Neural progenitor cell (in vitro differentiated cells): ENCODE measurements at regions not wholly inside any gene's neighbourhood (a gene's known extent, or its start where the extent isn't known, plus 50 kb on each side); places are given as distances from the start of the nearest gene placed in this dataset.

Experiments
- DNase-seq: peaks from one replicate; pipeline ENCODE4 v3.0.0-alpha.2; 2016; ENCODE audit warnings: low spot score
- H2AFZ ChIP-seq: fragments of 200-600 bp; sonication (generic); replicated peaks from 2 replicates; pipeline ENCODE4 v1.6.1; 2016; ENCODE audit warnings: antibody characterized with exemption
- H3F3A ChIP-seq: fragments of 200-600 bp; sonication (generic); 2 replicates; pipeline ENCODE4 v1.6.1; 2016; ENCODE audit warnings: antibody characterized with exemption, low read depth
- H3K27ac ChIP-seq: fragments of 200-600 bp; sonication (generic); 2 replicates; pipeline ENCODE4 v1.5.1; 2016; ENCODE audit warnings: mild to moderate bottlenecking
- H3K27me3 ChIP-seq: fragments of 200-600 bp; sonication (generic); 2 replicates; pipeline ENCODE4 v1.6.1; 2016; ENCODE audit warnings: mild to moderate bottlenecking, moderate library complexity
- H3K36me3 ChIP-seq: fragments of 200-600 bp; sonication (generic); 2 replicates; pipeline ENCODE4 v1.5.1; 2016
- H3K4me1 ChIP-seq: fragments of 200-600 bp; sonication (generic); 2 replicates; pipeline ENCODE4 v1.6.1; 2016; ENCODE audit warnings: mixed run types
- H3K4me2 ChIP-seq: fragments of 200-600 bp; sonication (generic); 2 replicates; pipeline ENCODE4 v1.6.1; 2016
- H3K4me3 ChIP-seq: fragments of 200-600 bp; sonication (generic); 2 replicates; pipeline ENCODE4 v1.5.1; 2016
- H3K79me2 ChIP-seq: fragments of 200-600 bp; sonication (generic); 2 replicates; pipeline ENCODE4 v1.6.1; 2016; ENCODE audit warnings: low read depth
- H3K9ac ChIP-seq: fragments of 200-600 bp; sonication (generic); 2 replicates; pipeline ENCODE4 v1.6.1; 2016
- H3K9me3 ChIP-seq: fragments of 200-600 bp; sonication (generic); 2 replicates; pipeline ENCODE4 v1.5.1; 2016; ENCODE audit warnings: low read depth
- H4K20me1 ChIP-seq: fragments of 200-600 bp; sonication (generic); 2 replicates; pipeline ENCODE4 v1.6.1; 2016; ENCODE audit warnings: low read depth
- H3K27ac Mint-ChIP-seq: 3 replicates; pipeline ENCODE4 v1.8.0; 2021; ENCODE audit warnings: mixed read lengths
- H3K27me3 Mint-ChIP-seq: 2 replicates; pipeline ENCODE4 v1.8.0; 2022; ENCODE audit warnings: low read depth, mild to moderate bottlenecking, inconsistent platforms, moderate library complexity, mixed read lengths; ENCODE audit not compliant: insufficient read depth
- H3K36me3 Mint-ChIP-seq: 3 replicates; pipeline ENCODE4 v1.8.0; 2021; ENCODE audit warnings: mixed read lengths
- H3K4me1 Mint-ChIP-seq: 3 replicates; pipeline ENCODE4 v1.8.0; 2021; ENCODE audit warnings: mixed read lengths
- H3K4me3 Mint-ChIP-seq: 3 replicates; pipeline ENCODE4 v1.8.0; 2021; ENCODE audit warnings: mild to moderate bottlenecking, moderate library complexity, mixed read lengths
- H3K9me3 Mint-ChIP-seq: 3 replicates; pipeline ENCODE4 v1.8.0; 2020; ENCODE audit warnings: mixed read lengths
- CTCF ChIP-seq: fragments of 200-600 bp; sonication (generic); IDR thresholded peaks from 2 replicates; pipeline ENCODE4 v1.5.1; 2017; ENCODE audit warnings: antibody characterized with exemption, mild to moderate bottlenecking
- EZH2 ChIP-seq: fragments of 200-600 bp; sonication (generic); IDR thresholded peaks from 2 replicates; pipeline ENCODE4 v1.6.1; 2017; ENCODE audit warnings: antibody characterized with exemption, mild to moderate bottlenecking, moderate library complexity
- EZH2phosphoT487 ChIP-seq: fragments of 200-600 bp; sonication (generic); IDR thresholded peaks from 2 replicates; pipeline ENCODE4 v1.6.1; 2017; ENCODE audit warnings: antibody characterized with exemption

DNA sequence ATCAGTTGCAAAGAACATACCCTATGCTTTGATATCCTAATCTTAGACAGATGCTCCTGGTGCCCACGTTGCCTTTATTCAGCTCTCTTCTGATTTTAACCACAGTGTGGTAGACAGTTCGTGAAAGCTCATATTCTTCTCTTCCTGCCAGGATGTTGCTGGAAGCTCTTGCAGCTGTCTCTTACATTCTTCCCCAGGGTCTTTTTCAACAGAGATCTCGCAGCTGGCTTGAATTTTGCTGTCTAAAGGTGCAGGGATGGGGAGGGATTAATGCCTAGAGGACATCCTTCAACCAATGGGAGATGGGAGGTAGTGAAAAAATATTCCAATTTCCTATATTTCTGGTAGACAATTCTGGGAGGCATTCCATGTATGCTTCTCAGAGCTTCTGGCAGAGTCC is 150.0 kb upstream of the APP start:
- Mint-ChIP-seq H3K4me3 (no peak overlapping the region), H3K36me3 (no peaks in the 10 kb centered on the region), H3K9me3 (no peaks in the 10 kb centered on the region), H3K27ac (no peak overlapping the region), H3K27me3 (peaks cover 6% of the 10 kb centered on the region), H3K4me1 (no peaks in the 10 kb centered on the region)
- Histone ChIP-seq H3F3A (no peaks in the 10 kb centered on the region), H3K4me1 (no peaks in the 10 kb centered on the region), H3K4me3 (no peak overlapping the region), H2AFZ (no peak overlapping the region), H3K36me3 (no peaks in the 10 kb centered on the region), H3K79me2 (no peaks in the 10 kb centered on the region), H3K9ac (no peak overlapping the region), H3K9me3 (no peaks in the 10 kb centered on the region), H3K27ac (no peak overlapping the region), H3K4me2 (no peak overlapping the region), H3K27me3 (no peaks in the 10 kb centered on the region), H4K20me1 (no peaks in the 10 kb centered on the region)
- DNase-seq = no peak
- TF ChIP-seq EZH2 = no peak
- TF ChIP-seq CTCF = no peak
- TF ChIP-seq EZH2phosphoT487 = no peak

GRCh38 chr21:26307640-26308039 is 137.1 kb upstream of the APP start:
- Histone ChIP-seq H2AFZ (no peak overlapping the region), H3K4me2 (no peak overlapping the region), H3K4me1 (no peaks in the 10 kb centered on the region), H3K79me2 (no peaks in the 10 kb centered on the region), H3K9ac (no peak overlapping the region), H3K27me3 (no peaks in the 10 kb centered on the region), H3K4me3 (no peak overlapping the region), H3K9me3 (no peaks in the 10 kb centered on the region), H4K20me1 (no peaks in the 10 kb centered on the region), H3F3A (peaks cover 6% of the 10 kb centered on the region), H3K36me3 (no peaks in the 10 kb centered on the region), H3K27ac (no peak overlapping the region)
- no peaks in the 10 kb centered on the region for H3K4me1 Mint-ChIP-seq
- no peak for DNase-seq
- H3K27me3 Mint-ChIP-seq = no peaks in the 10 kb centered on the region
- H3K4me3 Mint-ChIP-seq = no peak overlapping the region
- no peaks in the 10 kb centered on the region for H3K36me3 Mint-ChIP-seq
- TF ChIP-seq EZH2 = no peak
- TF ChIP-seq EZH2phosphoT487 = no peak
- no peak for TF ChIP-seq CTCF
- no peak overlapping the region for H3K27ac Mint-ChIP-seq
- peaks cover 5% of the 10 kb centered on the region for H3K9me3 Mint-ChIP-seq

- Mint-ChIP-seq H3K4me3 (no peak overlapping the region), H3K4me1 (no peaks in the 10 kb centered on the region), H3K27me3 (peaks cover 5% of the 10 kb centered on the region), H3K27ac (no peak overlapping the region), H3K9me3 (peaks cover 15% of the 10 kb centered on the region), H3K36me3 (no peaks in the 10 kb centered on the region)
- Histone ChIP-seq H3K4me2 (no peak overlapping the region), H3K4me1 (no peaks in the 10 kb centered on the region), H3K36me3 (no peaks in the 10 kb centered on the region), H2AFZ (no peak overlapping the region), H3F3A (no peaks in the 10 kb centered on the region), H4K20me1 (no peaks in the 10 kb centered on the region), H3K9ac (no peak overlapping the region), H3K9me3 (peaks cover 5% of the 10 kb centered on the region), H3K27ac (no peak overlapping the region), H3K4me3 (no peak overlapping the region), H3K27me3 (no peaks in the 10 kb centered on the region), H3K79me2 (no peaks in the 10 kb centered on the region)
- TF ChIP-seq CTCF = no peak
- TF ChIP-seq EZH2phosphoT487 = no peak
- no peak for TF ChIP-seq EZH2
- DNase-seq = no peak
These were observed 127.3 kb upstream of the APP start for GRCh38 chr21:26297851-26298250.
